DOHH2 (cell line): ENCODE measurements at regions not wholly inside any gene's neighbourhood (a gene's known extent, or its start where the extent isn't known, plus 50 kb on each side); places are given as distances from the start of the nearest gene placed in this dataset.

ENCODE experiments used
- EZH2phosphoT487 ChIP-seq: fragments of 200-600 bp; sonication (generic); IDR thresholded peaks from 2 replicates; pipeline ENCODE4 v1.6.1; 2017; ENCODE audit warnings: borderline replicate concordance, mild to moderate bottlenecking, antibody characterized with exemption, low read length, moderate library complexity, mixed read lengths
- TF ChIP-seq, protein P1 (sequence below): fragments of 200-600 bp; sonication (generic); IDR thresholded peaks from one replicate; pipeline ENCODE4 v1.5.1; 2014; ENCODE audit warnings: antibody characterized with exemption, mild to moderate bottlenecking, low read depth, low read length; ENCODE audit not compliant: poor library complexity, severe bottlenecking

DNA sequence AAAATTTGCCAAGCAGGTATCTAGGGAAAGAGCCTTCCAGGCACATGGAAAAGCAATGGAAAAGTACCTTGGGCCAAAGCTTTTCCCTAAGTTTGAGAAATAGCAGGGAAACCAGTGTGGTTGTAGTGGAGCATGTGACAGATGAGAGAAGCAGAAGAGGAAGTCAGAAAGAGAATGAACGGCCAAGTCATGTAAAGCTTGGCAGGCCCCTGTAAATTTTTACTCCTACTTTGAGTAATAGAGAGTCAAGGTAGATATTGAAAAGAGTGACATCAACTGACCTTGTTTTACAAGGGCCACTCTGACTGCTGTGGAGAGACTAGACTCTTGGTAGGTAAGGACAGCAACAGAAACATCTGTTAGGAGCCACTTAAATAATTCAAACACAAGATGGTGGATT lies 180.9 kb upstream of the PRMT6 start:
- TF ChIP-seq, protein P1, sequence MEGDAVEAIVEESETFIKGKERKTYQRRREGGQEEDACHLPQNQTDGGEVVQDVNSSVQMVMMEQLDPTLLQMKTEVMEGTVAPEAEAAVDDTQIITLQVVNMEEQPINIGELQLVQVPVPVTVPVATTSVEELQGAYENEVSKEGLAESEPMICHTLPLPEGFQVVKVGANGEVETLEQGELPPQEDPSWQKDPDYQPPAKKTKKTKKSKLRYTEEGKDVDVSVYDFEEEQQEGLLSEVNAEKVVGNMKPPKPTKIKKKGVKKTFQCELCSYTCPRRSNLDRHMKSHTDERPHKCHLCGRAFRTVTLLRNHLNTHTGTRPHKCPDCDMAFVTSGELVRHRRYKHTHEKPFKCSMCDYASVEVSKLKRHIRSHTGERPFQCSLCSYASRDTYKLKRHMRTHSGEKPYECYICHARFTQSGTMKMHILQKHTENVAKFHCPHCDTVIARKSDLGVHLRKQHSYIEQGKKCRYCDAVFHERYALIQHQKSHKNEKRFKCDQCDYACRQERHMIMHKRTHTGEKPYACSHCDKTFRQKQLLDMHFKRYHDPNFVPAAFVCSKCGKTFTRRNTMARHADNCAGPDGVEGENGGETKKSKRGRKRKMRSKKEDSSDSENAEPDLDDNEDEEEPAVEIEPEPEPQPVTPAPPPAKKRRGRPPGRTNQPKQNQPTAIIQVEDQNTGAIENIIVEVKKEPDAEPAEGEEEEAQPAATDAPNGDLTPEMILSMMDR, result no peak
- TF ChIP-seq EZH2phosphoT487, result no peak
